ENCODE measurements at regions not wholly inside any gene's neighbourhood (a gene's known extent, or its start where the extent isn't known, plus 50 kb on each side); places are given as distances from the start of the nearest gene placed in this dataset.

DNA sequence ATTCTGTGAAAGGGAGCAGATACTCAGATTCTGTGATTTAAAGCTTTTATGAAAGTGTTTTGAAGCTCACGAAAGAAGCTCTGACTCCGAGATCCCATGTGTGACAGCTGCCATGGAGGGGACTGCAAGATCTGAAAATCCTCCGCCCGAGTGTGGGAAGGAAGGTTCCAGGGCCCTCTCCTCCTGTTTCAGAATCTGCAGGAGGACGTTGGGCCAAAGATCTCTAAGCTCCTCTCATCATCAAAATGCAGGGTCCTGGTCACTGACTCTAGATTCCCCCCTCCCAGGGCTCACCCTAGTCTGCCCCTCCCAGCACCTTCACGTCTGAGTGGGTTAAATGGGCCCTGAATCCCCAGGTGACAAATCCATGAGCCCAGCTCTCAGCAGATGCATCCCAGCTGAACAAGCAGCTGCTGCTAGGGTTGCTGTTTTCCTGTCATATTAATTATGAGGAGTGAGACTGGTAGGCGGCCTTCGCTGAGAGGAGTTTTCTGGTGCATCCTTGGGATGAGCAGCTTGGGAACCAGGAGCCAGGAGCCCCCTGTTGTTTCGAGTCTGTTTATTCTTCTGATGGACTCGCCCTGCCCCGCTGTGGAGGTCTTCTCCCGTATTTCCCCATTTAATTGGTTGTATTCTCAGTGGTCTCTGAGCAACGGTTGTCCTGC lies 402.0 kb downstream of the MATN1 start:
- Histone ChIP-seq H2AFZ (ENCODE audit: control insufficient read depth, low read depth, low read length) (no peak overlapping the region), H3K36me3 (ENCODE audit: control insufficient read depth in 2 of 2, insufficient read depth in 2 of 2, low read length in 1 of 2) (no peaks in the 10 kb centered on the region), H3K9me3 (replicated peaks; ENCODE audit: control insufficient read depth, insufficient read depth, low read length) (no peaks in the 10 kb centered on the region; the same call in 2 of the 3 replicates), H3K4me2 (ENCODE audit: control insufficient read depth, insufficient read depth) (no peak overlapping the region), H3K4me1 (ENCODE audit: control insufficient read depth, insufficient read depth, low read length) (no peaks in the 10 kb centered on the region), H3K9ac (ENCODE audit: control insufficient read depth, insufficient read depth, low read length) (no peak overlapping the region), H3K27ac (ENCODE audit: control insufficient read depth, insufficient read depth) (no peak overlapping the region), H3K4me3 (no peak overlapping the region), H3K27me3 (replicated peaks in 1 of 2; ENCODE audit: control insufficient read depth in 2 of 2, insufficient read depth in 2 of 2, low read length in 1 of 2) (peaks cover 0 to 1% of the 10 kb centered on the region in 2 experiments; a peak in 2 of 4 replicates), H4K20me1 (ENCODE audit: control insufficient read depth, insufficient read depth) (no peaks in the 10 kb centered on the region), H3K79me2 (ENCODE audit: control insufficient read depth, insufficient read depth, low read length) (no peaks in the 10 kb centered on the region)
- WGBS (ENCODE audit: insufficient coverage, insufficient replicate concordance, low lambda C conversion rate, missing lambda C conversion rate) = 7% methylated on average over 13 of the region's 13 CpGs
- FAIRE-seq (no peak), DNase-seq (ENCODE audit: low read depth, low spot score) (no peak), ATAC-seq (no peak)
- TF ChIP-seq JUND (IDR thresholded peaks at IDR 0.05; ENCODE audit: low read depth, low read length) = no peak
- TF ChIP-seq MXI1 (IDR thresholded peaks at IDR 0.05; ENCODE audit: low read depth, low read length) = no peak
- TF ChIP-seq ATF7 (IDR thresholded peaks at IDR 0.05; ENCODE audit: low read depth) = no peak
- no peak for TF ChIP-seq TCF7 (IDR thresholded peaks at IDR 0.05; ENCODE audit: borderline replicate concordance)
- TF ChIP-seq, protein P1, sequence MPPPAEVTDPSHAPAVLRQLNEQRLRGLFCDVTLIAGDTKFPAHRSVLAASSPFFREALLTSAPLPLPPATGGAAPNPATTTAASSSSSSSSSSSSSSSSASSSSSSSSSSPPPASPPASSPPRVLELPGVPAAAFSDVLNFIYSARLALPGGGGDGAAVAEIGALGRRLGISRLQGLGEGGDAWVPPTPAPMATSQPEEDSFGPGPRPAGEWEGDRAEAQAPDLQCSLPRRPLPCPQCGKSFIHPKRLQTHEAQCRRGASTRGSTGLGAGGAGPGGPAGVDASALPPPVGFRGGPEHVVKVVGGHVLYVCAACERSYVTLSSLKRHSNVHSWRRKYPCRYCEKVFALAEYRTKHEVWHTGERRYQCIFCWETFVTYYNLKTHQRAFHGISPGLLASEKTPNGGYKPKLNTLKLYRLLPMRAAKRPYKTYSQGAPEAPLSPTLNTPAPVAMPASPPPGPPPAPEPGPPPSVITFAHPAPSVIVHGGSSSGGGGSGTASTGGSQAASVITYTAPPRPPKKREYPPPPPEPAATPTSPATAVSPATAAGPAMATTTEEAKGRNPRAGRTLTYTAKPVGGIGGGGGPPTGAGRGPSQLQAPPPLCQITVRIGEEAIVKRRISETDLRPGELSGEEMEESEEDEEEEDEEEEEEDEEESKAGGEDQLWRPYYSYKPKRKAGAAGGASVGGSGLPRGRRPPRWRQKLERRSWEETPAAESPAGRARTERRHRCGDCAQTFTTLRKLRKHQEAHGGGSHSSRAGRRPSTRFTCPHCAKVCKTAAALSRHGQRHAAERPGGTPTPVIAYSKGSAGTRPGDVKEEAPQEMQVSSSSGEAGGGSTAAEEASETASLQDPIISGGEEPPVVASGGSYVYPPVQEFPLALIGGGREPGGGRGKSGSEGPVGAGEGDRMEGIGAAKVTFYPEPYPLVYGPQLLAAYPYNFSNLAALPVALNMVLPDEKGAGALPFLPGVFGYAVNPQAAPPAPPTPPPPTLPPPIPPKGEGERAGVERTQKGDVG (CRISPR knock-in tag; IDR thresholded peaks at IDR 0.05) = no peak
- TF ChIP-seq LARP7 (IDR thresholded peaks at IDR 0.05) = no peak
- no peak for TF ChIP-seq POLR2AphosphoS2 (IDR thresholded peaks at IDR 0.05; ENCODE audit: low read depth, low read length)
- TF ChIP-seq ZNF217 (IDR thresholded peaks at IDR 0.05) = no peak
- no peak for TF ChIP-seq TAF1 (IDR thresholded peaks at IDR 0.05; ENCODE audit: borderline replicate concordance, low read depth, low read length)
- TF ChIP-seq, protein P2, sequence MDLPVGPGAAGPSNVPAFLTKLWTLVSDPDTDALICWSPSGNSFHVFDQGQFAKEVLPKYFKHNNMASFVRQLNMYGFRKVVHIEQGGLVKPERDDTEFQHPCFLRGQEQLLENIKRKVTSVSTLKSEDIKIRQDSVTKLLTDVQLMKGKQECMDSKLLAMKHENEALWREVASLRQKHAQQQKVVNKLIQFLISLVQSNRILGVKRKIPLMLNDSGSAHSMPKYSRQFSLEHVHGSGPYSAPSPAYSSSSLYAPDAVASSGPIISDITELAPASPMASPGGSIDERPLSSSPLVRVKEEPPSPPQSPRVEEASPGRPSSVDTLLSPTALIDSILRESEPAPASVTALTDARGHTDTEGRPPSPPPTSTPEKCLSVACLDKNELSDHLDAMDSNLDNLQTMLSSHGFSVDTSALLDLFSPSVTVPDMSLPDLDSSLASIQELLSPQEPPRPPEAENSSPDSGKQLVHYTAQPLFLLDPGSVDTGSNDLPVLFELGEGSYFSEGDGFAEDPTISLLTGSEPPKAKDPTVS (IDR thresholded peaks at IDR 0.05; ENCODE audit: low read depth, low read length) = no peak
- no peak for TF ChIP-seq CEBPB (IDR thresholded peaks at IDR 0.05; ENCODE audit: borderline replicate concordance in 1 of 2, low read depth in 2 of 2, low read length in 2 of 2)
- no peak for TF ChIP-seq FOS (IDR thresholded peaks at IDR 0.05; ENCODE audit: borderline replicate concordance, extremely low read depth, insufficient read length)
- ChIA-PET RAD21 (ENCODE audit: unreplicated experiment) (no interaction called here), POLR2A (no interaction called here), SMC1A (ENCODE audit: uncharacterized antibody, unreplicated experiment) (no interaction called here), CTCF (no interaction called here)
- intact Hi-C loops (cut with micrococcal nuclease; ENCODE audit: unreplicated experiment) (no loop called here), in situ Hi-C loops (cut with MboI) (no loop called here)
- no TSS peak for BruUV-seq (replicated peaks)
